ENCODE measurements at regions not wholly inside any gene's neighbourhood (a gene's known extent, or its start where the extent isn't known, plus 50 kb on each side); places are given as distances from the start of the nearest gene placed in this dataset.

GRCh38 chr2:46816846-46817726, 98.5 kb downstream of the MCFD2 start:
- Histone ChIP-seq H3K4me3 (no peak overlapping the region), H3K27ac (no peak overlapping the region), H3K9me3 (replicated peaks in 1 of 11) (peaks cover 0 to 5% (median 0%) of the 10 kb centered on the region in 11 experiments; a peak in 1 of 22 replicates), H4K20me1 (no peaks in the 10 kb centered on the region), H3K4me1 (peaks cover 11 to 33% (median 22%) of the 10 kb centered on the region in 10 experiments), H3K9ac (no peak overlapping the region), H3K4me2 (no peak overlapping the region), H3K36me3 (no peaks in the 10 kb centered on the region), H3K27me3 (no peaks in the 10 kb centered on the region)
- no peak for TF ChIP-seq Cebpa-rat (IDR thresholded peaks at IDR 0.05)

DNA sequence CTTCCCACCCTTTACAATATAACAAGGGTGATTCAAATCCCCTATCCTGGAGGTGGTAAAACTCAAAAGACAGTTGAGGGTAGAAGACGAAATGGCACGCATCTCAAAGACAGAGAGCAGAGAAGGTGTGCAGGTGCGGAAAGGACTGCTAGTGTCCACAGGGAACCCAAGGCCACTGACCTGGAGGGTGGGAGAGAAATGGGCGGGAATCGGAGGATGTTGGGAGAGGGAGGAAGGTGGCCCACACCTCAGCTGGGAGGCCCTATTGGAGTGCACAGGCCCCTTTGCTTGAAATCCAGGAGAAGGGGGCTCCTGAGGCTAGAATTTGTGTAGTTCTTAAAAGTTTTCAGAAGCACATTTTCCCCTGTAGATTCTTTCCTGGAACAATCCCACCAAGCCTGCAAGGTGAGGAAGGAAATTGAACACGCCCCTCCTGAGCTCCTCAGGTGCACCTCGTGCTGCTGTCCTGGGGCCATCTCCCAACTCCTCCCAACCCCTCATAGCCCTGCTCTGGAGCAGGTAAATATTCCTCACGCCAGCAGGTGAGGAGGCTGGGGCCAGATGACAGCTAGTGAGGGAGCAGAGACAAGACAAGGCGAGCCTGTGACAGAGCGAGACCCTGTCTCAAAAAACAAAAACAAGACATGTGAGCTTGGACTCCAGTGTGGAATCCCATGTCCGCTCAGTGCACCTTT, 99.3 kb downstream of the MCFD2 start:
- H3K4me1 ChIP-seq, result peaks cover 18 to 33% (median 24%) of the 10 kb centered on the region in 10 experiments
- no peaks in the 10 kb centered on the region for H3K36me3 ChIP-seq
- no peak overlapping the region for H3K4me2 ChIP-seq
- no peak overlapping the region for H3K27ac ChIP-seq
- H3K4me3 ChIP-seq, result no peak overlapping the region
- no peak for TF ChIP-seq Cebpa-rat (IDR thresholded peaks at IDR 0.05)
- H4K20me1 ChIP-seq, result no peaks in the 10 kb centered on the region
- H3K27me3 ChIP-seq, result no peaks in the 10 kb centered on the region
- no peak overlapping the region for H3K9ac ChIP-seq
- peaks cover 0 to 5% (median 0%) of the 10 kb centered on the region in 11 experiments; a peak in 1 of 22 replicates for H3K9me3 ChIP-seq (replicated peaks in 1 of 11)

DNA sequence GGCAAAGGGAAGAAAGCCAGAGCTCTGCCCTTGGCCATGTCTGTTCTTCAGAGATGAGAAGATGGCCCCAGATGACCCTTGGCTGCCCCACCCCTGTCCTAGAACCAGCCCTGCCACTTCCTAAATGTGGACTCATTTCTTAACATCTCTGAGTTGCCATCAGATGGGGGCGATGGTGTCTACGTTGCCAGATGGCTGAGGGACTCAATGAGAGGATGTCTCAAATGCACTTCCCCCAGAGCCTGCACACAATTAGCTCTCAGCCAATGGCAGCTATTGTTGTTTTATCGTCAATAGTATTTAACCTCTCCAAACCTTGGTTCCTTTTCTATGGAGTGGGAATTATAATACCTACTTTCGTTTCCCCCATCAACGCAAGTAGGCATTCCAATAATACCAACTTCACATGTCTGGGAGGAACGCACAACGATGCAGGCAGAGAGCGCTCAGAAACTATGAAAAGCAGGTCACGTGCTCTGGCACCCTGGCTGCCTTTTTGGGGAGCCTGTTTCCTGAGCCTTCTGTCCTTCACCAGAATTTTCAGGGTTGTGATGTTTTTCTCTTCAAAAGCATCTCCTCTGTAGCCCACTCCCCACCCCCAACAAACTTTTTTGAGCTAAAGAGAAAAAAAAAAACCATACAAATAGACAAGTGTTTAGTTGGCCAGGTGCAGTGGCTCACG, 100.3 kb downstream of the MCFD2 start:
- Histone ChIP-seq H3K9me3 (replicated peaks in 1 of 11) (peaks cover 0 to 5% (median 0%) of the 10 kb centered on the region in 11 experiments; a peak in 1 of 22 replicates), H3K4me2 (peak overlapping the region in 2 of 11 experiments; percentile 17 to 49; a peak in 1 of 22 replicates), H3K27ac (no peak overlapping the region), H3K4me1 (peaks cover 19 to 38% (median 29%) of the 10 kb centered on the region in 10 experiments), H3K27me3 (no peaks in the 10 kb centered on the region), H3K9ac (no peak overlapping the region), H3K36me3 (no peaks in the 10 kb centered on the region), H4K20me1 (no peaks in the 10 kb centered on the region), H3K4me3 (no peak overlapping the region)
- TF ChIP-seq Cebpa-rat (IDR thresholded peaks at IDR 0.05), result no peak

DNA sequence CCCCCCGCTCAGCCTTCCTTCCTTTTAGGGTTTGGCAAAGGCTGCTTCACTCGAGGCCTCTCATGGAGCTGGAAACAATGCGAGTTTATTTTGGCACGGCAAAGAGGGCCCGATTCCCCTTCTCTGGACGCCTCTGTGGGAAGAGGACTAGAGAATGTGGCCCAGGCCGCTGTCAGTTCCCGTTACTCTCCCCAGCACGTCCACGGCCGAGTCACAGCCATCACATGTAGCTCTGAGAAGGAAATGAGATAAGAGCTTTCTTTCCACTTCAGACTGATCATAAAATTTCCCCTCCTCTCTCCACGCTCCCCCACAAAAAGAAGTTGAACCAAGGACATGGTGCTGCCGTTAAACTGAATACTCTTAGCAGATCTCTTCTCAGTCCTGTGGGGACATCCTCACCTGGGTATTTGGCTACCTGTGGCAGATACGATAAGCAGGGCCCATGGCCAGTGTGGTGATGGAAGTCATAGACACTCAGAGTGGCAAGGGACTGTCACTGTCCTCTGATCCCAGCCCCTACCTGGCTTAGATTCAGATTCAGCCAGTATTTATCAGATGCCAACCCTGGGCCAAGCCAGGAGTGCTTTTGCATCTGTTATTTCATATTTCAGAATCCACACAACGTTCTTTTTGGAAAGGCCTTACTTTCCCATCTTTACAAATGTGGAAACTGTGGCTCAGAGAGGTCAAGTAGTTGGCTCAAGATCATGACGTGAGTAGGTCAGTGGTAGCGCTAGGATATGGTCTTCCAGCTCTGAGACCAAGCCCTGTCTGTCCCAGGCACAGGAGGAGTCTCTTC, 101.2 kb downstream of the MCFD2 start:
- no peak overlapping the region; a peak in 1 of 22 replicates for H3K27ac ChIP-seq
- peak overlapping the region in 10 of 11 experiments; percentile 17 to 64 (median 32); a peak in 17 of 22 replicates for H3K4me2 ChIP-seq
- peaks cover 0 to 3% (median 0%) of the 10 kb centered on the region in 11 experiments; a peak in 1 of 22 replicates for H3K9me3 ChIP-seq (replicated peaks in 1 of 11)
- H3K4me1 ChIP-seq, result peaks cover 19 to 38% (median 29%) of the 10 kb centered on the region in 10 experiments
- H3K4me3 ChIP-seq, result no peak overlapping the region
- H3K36me3 ChIP-seq, result no peaks in the 10 kb centered on the region
- TF ChIP-seq Cebpa-rat (IDR thresholded peaks at IDR 0.05), result no peak
- H4K20me1 ChIP-seq, result no peaks in the 10 kb centered on the region
- no peak overlapping the region for H3K9ac ChIP-seq
- H3K27me3 ChIP-seq, result no peaks in the 10 kb centered on the region

DNA sequence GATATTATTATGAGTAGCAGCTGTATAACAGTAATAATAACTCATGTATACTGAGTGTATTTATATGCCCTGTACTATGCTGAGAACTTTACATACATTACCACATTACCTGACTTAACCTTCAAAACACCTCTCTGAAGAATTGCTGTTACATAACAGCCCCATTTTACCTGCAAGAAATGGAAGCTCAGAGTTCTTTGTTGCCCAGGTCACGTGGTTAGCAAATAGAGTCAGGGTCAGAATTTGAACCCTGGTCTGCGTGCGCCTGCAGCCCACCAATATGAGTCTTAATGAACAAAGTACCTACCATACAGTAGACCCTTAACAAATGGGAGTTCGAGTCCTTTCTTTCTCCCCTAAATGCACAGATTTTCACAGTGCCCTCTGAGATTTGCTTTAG, 101.9 kb downstream of the MCFD2 start:
- no peak overlapping the region for H3K9ac ChIP-seq
- H3K36me3 ChIP-seq, result no peaks in the 10 kb centered on the region
- peaks cover 19 to 38% (median 29%) of the 10 kb centered on the region in 10 experiments for H3K4me1 ChIP-seq
- peak overlapping the region in 10 of 11 experiments; percentile 17 to 64 (median 32); a peak in 13 of 22 replicates for H3K4me2 ChIP-seq
- no peak overlapping the region for H3K4me3 ChIP-seq
- TF ChIP-seq Cebpa-rat (IDR thresholded peaks at IDR 0.05), result no peak
- no peaks in the 10 kb centered on the region for H3K27me3 ChIP-seq
- no peak overlapping the region for H3K27ac ChIP-seq
- H3K9me3 ChIP-seq (replicated peaks in 1 of 11), result 0 out of 22 replicates have a peak, but pooled peaks cover 0 to 3% (median 0%) of the 10 kb centered on the region in 11 experiments
- no peaks in the 10 kb centered on the region for H4K20me1 ChIP-seq

DNA sequence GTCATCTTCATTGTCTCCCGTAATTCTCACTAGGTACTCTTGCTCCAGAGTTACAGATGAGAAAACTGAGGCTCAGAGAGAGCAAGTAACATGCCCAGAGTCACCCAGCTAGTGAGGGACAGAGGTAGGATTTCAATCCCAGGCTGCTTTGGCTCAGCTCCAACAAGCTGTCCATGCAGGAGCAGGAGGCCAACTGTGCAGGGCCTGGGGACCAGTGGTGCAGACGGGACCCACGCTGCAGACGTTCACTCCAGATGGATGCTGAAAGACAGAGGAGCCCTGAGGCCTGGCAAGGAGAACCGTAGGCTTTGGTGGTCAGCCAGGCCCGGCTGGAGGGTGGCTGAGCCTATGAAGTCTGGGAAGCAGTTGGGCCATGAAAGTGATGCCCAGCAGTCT, 102.6 kb downstream of the MCFD2 start:
- Histone ChIP-seq H3K9ac (no peak overlapping the region), H3K36me3 (no peaks in the 10 kb centered on the region), H3K4me2 (no peak overlapping the region; a peak in 1 of 22 replicates), H3K27ac (no peak overlapping the region), H3K9me3 (replicated peaks in 1 of 11) (0 out of 22 replicates have a peak, but pooled peaks cover 0 to 3% (median 0%) of the 10 kb centered on the region in 11 experiments), H3K27me3 (no peaks in the 10 kb centered on the region), H3K4me3 (no peak overlapping the region), H3K4me1 (peaks cover 19 to 38% (median 29%) of the 10 kb centered on the region in 10 experiments), H4K20me1 (no peaks in the 10 kb centered on the region)
- TF ChIP-seq Cebpa-rat (IDR thresholded peaks at IDR 0.05), result no peak

Data from BLaER1 treated with 17β-estradiol and CSF1 and Interleukin-3, amounts not matched to agents 10 nM and 100 nM (cell line).